Fibroblast of pulmonary artery (primary cell): ENCODE measurements at regions not wholly inside any gene's neighbourhood (a gene's known extent, or its start where the extent isn't known, plus 50 kb on each side); places are given as distances from the start of the nearest gene placed in this dataset.

ENCODE experiments used
- DNase-seq: peaks from one replicate; pipeline ENCODE4 v3.0.0-alpha.2; 2010; ENCODE audit warnings: low read depth
- H3K4me3 ChIP-seq: replicated peaks from 2 replicates; pipeline ENCODE4 v1.5.1; 2011; ENCODE audit warnings: low read depth, mild to moderate bottlenecking, control low read depth, low read length, moderate library complexity
- CTCF ChIP-seq: IDR thresholded peaks from 2 replicates; pipeline ENCODE4 v1.5.1; 2011; ENCODE audit warnings: mild to moderate bottlenecking, control low read depth, low read length, inconsistent platforms; ENCODE audit errors: missing control alignments

GRCh38 chr20:4542270-4542669, 144.0 kb upstream of the PRNP start:
- no peak overlapping the region for H3K4me3 ChIP-seq
- no peak for TF ChIP-seq CTCF
- DNase-seq: no peak

DNA sequence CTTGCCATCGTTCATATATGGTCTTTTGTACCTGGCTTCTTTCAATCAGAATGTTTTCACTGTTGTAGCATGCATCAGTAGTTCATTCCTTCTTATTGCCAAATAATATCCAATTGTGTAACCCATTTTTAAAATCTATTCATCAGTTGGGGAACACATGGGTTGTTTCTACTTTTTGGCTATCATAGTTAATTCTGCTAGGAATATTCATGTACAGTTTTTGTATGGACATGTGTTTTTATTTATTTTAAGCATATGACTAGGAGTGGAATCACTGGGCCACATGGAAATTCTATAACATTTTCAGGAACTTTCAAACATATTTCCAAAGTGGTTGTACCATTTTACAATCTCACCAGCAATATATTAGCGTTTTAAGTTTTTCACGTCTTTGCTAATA, 151.9 kb upstream of the PRNP start:
- DNase-seq: no peak
- no peak for TF ChIP-seq CTCF
- H3K4me3 ChIP-seq: no peak overlapping the region

GRCh38 chr20:4533368-4534133, 152.7 kb upstream of the PRNP start:
- no peak overlapping the region for H3K4me3 ChIP-seq
- TF ChIP-seq CTCF: no peak
- no peak for DNase-seq

DNA sequence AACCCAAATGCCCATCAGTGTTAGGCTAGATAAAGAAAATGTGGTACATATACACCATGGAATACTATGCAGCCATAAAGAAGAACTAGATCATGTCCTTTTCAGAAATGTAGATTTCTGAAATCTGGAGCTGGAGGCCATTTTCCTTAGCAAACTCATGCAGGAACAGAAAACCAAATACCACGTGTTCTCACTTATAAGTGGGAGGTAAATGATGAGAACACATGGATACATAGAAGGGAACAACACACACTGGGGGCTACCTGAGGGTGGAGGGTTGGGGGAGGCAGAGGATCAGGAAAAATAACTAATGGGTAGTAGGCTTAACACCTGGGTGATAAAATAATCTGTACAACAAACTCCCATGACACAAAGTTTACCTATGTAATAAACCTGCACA, 153.5 kb upstream of the PRNP start:
- TF ChIP-seq CTCF: no peak
- H3K4me3 ChIP-seq: no peak overlapping the region
- no peak for DNase-seq

- no peak overlapping the region for H3K4me3 ChIP-seq
- DNase-seq: no peak
- no peak for TF ChIP-seq CTCF
Observed at GRCh38 chr20:4524792-4525191, 161.5 kb upstream of the PRNP start.

- no peak for DNase-seq
- no peak for TF ChIP-seq CTCF
- no peak overlapping the region for H3K4me3 ChIP-seq
Observed at GRCh38 chr20:4524307-4524706, 161.9 kb upstream of the PRNP start.

- no peak for DNase-seq
- no peak for TF ChIP-seq CTCF
Observed at GRCh38 chr20:4522310-4522709, 163.9 kb upstream of the PRNP start.

More at GRCh38 chr20:4522310-4522709, 163.9 kb upstream of the PRNP start:
- no peak overlapping the region for H3K4me3 ChIP-seq
